ENCODE measurements at regions not wholly inside any gene's neighbourhood (a gene's known extent, or its start where the extent isn't known, plus 50 kb on each side); places are given as distances from the start of the nearest gene placed in this dataset.
"Not testable (repeated sequence)": the region's sequence is repeated elsewhere in the genome, so short reads cannot be mapped to it uniquely, and the experiment has no call there.

DNA sequence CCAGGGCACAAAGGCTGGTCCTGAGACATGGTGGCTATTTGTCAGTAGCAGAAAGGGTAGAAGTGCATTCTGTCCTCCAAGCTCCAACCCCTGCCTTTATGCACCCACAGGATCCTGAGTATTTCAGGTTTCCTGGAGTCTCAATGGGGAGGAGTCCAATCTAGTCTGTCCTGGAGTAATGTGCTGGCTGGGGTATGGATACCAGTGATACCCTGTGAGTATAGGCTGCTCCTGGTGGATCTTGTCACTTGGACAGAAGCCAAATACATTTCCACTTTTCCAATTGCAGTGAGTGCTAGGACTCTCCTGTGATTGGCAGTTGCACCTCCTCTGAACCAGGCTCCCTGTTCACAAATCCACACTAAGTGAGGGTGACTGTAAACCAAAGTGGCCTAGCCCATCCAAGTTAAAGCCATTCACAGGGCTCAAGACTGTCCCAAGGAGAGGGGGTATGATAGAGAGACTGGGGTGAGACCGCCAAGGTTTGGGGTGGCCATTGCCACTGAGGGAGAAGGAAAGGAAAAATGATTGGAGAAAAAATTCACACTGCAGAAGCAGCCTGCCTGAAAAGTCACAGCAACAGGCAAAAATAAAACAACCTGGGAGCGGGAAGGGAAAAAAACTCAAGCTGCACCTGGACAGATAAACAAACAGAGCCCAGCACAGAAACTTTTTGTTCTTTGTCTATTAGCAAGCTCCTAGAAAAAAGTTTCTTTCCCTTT is 163.4 kb upstream of the ETV3 start:
- POLR2A ChIA-PET (ENCODE audit: unreplicated experiment), result no interaction called here
- CTCF ChIA-PET, result no interaction called here
- BruUV-seq (replicated peaks), result no TSS peak

DNA sequence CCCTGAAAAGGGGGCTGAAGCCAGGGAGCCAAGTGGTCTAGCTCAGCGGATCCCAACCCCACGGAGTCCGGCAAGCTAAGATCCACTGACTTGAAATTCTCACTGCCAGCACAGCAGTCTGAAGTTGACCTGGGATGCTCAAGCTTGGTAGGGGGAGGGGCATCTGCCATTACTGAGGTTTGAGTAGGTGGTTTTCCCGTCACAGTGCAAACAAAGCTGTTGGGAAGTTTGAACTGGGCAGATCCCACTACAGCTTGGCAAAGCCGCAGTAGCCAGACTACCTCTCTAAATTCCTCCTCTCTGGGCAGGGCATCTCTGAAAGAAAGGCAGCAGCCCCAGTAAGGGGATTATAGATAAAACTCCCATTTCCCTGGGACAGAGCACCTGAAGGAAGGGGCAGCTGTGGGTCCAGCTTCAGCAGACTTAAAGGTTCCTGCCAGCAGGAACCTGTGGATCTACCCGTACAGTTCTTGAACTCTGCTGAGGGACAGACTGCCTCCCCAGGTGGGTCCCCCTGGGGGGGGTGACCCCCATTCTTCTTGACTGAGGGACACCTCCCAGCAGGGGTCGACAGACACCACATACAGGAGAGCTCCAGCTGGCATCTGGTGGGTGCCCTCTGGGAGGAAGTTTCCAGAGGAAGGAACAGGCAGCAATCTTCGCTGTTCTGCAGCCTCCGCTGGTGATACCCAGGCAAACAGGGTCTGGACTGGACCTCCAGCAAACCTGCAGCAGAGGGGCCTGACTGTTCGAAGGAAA is 156.4 kb upstream of the ETV3 start:
- intact Hi-C loops (cut with micrococcal nuclease; ENCODE audit: unreplicated experiment); H4K20me1 ChIP-seq (ENCODE audit: insufficient read depth); DNase-seq; H3K27ac ChIP-seq; H3F3A ChIP-seq (ENCODE audit: insufficient read depth, low read depth); H3K4me2 ChIP-seq; H3K36me3 ChIP-seq (ENCODE audit: low read depth); H3K79me2 ChIP-seq (ENCODE audit: low read depth); H3K9me3 ChIP-seq (ENCODE audit: insufficient read depth, low read depth); CTCF ChIA-PET; H2AFZ ChIP-seq; H3K4me1 ChIP-seq (replicated peaks; ENCODE audit: insufficient read depth); H3K9me2 ChIP-seq (ENCODE audit: insufficient read depth); H3K4me3 ChIP-seq; BruUV-seq (replicated peaks); POLR2A ChIA-PET (ENCODE audit: unreplicated experiment): not testable (repeated sequence)
- H3K27me3 ChIP-seq (ENCODE audit: insufficient read depth, low read depth), result peaks cover 58% of the 10 kb centered on the region

More for the DNA sequence above, 163.4 kb upstream of the ETV3 start:
- H4K20me1 ChIP-seq (ENCODE audit: insufficient read depth), result no peaks in the 10 kb centered on the region
- H3K4me2 ChIP-seq, result no peak overlapping the region
- H3K4me3 ChIP-seq, result no peak overlapping the region
- H3K4me1 ChIP-seq (replicated peaks; ENCODE audit: insufficient read depth), result no peaks in the 10 kb centered on the region
- H3K9me3 ChIP-seq (ENCODE audit: insufficient read depth, low read depth), result no peaks in the 10 kb centered on the region
- H3K9me2 ChIP-seq (ENCODE audit: insufficient read depth), result no peaks in the 10 kb centered on the region; the same call in 1 of the 2 replicates
- TF ChIP-seq CTCF (conservative IDR thresholded peaks at IDR 0.05), result no peak
- TF ChIP-seq EZH2 (IDR thresholded peaks at IDR 0.05; ENCODE audit: low read depth), result no peak
- no peak for DNase-seq
- H2AFZ ChIP-seq, result no peak overlapping the region
- peaks cover 17% of the 10 kb centered on the region; the same call in 1 of the 2 replicates for H3K27me3 ChIP-seq (ENCODE audit: insufficient read depth, low read depth)
- no peak overlapping the region for H3K27ac ChIP-seq
- H3F3A ChIP-seq (ENCODE audit: insufficient read depth, low read depth), result no peaks in the 10 kb centered on the region
- H3K36me3 ChIP-seq (ENCODE audit: low read depth), result no peaks in the 10 kb centered on the region
- no peaks in the 10 kb centered on the region for H3K79me2 ChIP-seq (ENCODE audit: low read depth)
- intact Hi-C loops (cut with micrococcal nuclease; ENCODE audit: unreplicated experiment), result no loop called here

- DNase-seq, result no peak
- H3K4me1 ChIP-seq (replicated peaks; ENCODE audit: insufficient read depth), result no peaks in the 10 kb centered on the region
- no peaks in the 10 kb centered on the region for H3F3A ChIP-seq (ENCODE audit: insufficient read depth, low read depth)
- intact Hi-C loops (cut with micrococcal nuclease; ENCODE audit: unreplicated experiment), result no loop called here
- TF ChIP-seq CTCF (conservative IDR thresholded peaks at IDR 0.05) (no peak), EZH2 (IDR thresholded peaks at IDR 0.05; ENCODE audit: low read depth) (no peak)
- no peaks in the 10 kb centered on the region for H3K79me2 ChIP-seq (ENCODE audit: low read depth)
- H3K4me2 ChIP-seq, result no peak overlapping the region
- CTCF ChIA-PET, result no interaction called here
- no peak overlapping the region for H3K4me3 ChIP-seq
- H3K9me3 ChIP-seq (ENCODE audit: insufficient read depth, low read depth), result no peaks in the 10 kb centered on the region
- no TSS peak for BruUV-seq (replicated peaks)
- no peaks in the 10 kb centered on the region for H3K36me3 ChIP-seq (ENCODE audit: low read depth)
- no peak overlapping the region for H2AFZ ChIP-seq
- H3K9me2 ChIP-seq (ENCODE audit: insufficient read depth), result no peaks in the 10 kb centered on the region; the same call in 1 of the 2 replicates
- H4K20me1 ChIP-seq (ENCODE audit: insufficient read depth), result no peaks in the 10 kb centered on the region
- peaks cover 72% of the 10 kb centered on the region for H3K27me3 ChIP-seq (ENCODE audit: insufficient read depth, low read depth)
- no peak overlapping the region for H3K27ac ChIP-seq
- POLR2A ChIA-PET (ENCODE audit: unreplicated experiment), result no interaction called here
Measured at GRCh38 chr1:157292809-157293564, 154.8 kb upstream of the ETV3 start.

All from PC-9 (cell line).